ENCODE measurements at regions not wholly inside any gene's neighbourhood (a gene's known extent, or its start where the extent isn't known, plus 50 kb on each side); places are given as distances from the start of the nearest gene placed in this dataset.
"Not testable (repeated sequence)": the region's sequence is repeated elsewhere in the genome, so short reads cannot be mapped to it uniquely, and the experiment has no call there.

DNA sequence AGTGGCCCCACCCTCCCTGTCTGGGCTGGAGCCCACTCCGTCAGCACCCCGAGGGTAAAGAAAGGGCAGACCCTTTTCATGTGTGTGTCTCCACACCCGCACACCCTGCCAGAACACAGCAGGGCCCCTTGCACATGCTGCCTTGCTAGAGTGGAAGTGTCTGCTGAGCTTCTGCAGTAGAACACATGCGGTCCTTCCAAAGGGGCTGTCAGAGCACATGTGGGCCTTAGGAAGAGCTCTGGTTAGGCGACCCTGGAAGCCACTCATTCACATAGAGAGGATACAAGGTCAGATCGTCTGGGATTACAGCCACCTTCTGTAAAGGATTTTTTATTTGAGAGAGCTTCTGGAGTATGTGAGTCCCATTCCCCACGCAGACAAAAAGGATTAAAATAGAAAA, 613.2 kb upstream of the RAB6C start:
- no peak for DNase-seq

DNA sequence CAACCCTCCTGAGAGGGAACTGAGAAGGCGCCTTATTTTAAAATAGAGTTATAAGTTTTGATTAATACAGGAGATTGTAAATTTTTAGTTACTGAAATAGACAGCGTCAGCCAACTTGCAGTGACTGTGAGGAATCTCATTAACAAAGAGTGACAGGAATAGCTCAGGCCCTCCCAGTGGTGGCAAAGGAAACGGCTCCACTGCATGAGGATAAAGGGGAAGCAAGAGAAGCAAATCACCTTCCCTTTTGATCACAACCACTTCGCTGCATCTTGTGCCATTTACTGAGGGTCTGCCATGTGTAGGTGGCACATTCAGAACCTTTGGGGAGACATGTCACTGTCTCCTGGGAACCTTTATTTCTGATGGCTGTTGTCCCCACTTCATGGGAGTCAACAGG, 612.4 kb upstream of the RAB6C start:
- no peak for DNase-seq

GRCh38 chr2:129369437-129369836, 610.0 kb upstream of the RAB6C start:
- DNase-seq = no peak

DNA sequence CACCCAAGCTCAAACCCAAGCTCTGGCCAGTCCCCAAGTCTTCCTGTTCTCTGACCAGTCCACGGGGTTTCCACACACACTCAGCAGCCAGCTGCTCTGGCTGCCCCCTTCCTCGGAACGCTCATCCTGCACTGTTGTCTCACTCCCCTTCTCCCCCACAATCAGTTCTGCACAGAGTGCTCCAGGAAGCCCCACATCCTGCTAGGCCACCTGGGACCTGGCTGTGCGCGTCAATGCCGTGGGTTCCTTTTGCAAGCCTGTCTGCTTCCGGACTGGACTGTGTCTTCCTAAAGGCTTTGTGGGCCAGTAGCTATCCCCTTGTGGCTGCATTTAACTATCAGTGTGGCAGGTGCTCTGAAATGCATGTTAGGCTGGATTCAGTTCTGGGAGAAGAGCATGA, 605.0 kb upstream of the RAB6C start:
- DNase-seq = no peak

GRCh38 chr2:129375632-129376425, 603.6 kb upstream of the RAB6C start:
- no peak for DNase-seq

DNA sequence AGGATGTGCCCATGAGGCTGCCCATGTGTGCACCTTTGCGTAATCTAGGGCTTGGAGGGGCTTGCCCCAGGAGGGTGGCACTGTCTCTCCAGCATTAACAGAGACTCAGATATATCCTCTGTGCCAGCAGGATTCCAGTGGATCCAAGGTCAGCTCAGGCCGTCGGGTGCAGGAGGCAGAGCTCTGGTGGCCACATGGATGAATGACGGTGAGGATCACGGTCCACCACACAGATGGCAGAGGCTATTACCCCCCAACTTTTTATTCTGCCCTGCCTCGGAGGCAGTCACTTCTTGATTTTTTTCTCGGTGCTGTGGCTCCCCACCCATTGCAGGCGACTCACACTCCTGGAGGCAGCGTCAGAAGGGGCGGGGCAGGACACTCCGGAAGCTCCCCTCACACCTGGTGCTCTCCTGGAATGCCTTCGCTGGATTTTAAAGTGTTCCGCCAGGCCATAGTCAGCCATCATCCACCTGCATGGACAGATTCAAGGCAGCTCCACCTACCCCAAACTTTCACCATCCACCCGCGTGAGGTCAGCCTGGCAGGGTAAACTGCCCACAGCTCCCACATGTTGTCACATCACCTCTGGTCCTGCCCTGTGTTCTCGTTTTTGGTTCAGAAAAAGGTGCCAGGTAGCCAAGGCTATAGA, 602.9 kb upstream of the RAB6C start:
- no peak for DNase-seq

DNA sequence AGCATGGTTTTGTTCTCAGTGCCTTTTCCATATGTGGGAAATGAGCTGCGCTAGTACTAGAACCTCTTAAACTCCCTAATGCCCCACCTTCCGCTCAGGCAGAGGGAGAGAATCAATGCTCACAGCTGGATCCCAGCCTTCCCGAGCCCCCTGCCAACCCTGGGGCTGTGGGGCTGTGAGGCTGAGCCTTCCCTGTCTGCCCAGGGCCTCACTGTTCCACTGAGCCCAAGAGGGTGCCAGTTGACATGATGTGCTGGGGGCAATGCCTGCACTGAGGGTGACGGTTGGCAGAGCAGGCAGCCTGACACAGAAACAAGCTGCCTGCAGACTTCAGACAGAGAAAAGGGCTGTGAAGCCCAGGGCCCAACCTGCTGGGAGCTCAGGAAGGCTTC, 602.4 kb upstream of the RAB6C start:
- no peak for DNase-seq

DNA sequence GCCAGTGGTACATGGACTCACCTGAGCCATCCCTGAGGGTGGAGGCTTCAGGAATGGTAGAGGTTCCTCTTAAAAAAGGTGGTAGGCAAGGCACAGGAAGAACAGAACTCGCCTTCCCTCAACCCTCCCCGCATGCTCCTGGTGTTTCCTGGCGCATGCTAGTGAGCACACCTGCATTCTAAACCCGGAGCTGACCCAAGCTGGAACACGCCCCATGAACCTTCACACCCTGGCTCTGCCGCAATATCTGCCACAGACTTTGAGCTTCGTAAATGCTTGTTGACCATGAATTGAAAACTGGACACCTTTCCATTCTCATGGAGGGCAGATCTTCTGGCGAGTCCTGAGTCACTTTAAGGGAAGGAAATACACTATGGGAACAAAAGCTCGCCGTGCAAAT, 601.3 kb upstream of the RAB6C start:
- DNase-seq = no peak

GRCh38 chr2:129379411-129379810, 600.1 kb upstream of the RAB6C start:
- DNase-seq = no peak

DNA sequence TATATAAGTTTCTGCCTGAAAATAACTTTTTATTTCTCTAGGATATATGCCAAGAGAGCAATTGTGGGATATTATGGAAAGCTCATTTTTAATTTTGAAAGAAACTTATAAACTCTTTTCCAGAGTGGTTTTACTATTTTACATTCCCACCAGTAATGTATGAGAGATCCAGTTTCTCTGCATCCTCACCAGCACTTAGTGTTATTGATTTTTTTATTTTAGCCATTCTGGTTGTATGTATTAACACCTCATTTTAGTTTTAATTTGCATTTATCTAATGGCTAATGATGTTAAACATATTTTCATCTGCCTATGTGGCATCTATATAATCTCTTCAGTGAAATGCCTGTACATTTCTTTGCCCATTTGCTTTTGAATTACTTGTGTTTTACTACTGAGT, 597.7 kb upstream of the RAB6C start:
- no peak for DNase-seq

GRCh38 chr2:129388870-129389269, 590.6 kb upstream of the RAB6C start:
- no peak for DNase-seq

GRCh38 chr2:129393816-129394215, 585.6 kb upstream of the RAB6C start:
- no peak for DNase-seq

DNA sequence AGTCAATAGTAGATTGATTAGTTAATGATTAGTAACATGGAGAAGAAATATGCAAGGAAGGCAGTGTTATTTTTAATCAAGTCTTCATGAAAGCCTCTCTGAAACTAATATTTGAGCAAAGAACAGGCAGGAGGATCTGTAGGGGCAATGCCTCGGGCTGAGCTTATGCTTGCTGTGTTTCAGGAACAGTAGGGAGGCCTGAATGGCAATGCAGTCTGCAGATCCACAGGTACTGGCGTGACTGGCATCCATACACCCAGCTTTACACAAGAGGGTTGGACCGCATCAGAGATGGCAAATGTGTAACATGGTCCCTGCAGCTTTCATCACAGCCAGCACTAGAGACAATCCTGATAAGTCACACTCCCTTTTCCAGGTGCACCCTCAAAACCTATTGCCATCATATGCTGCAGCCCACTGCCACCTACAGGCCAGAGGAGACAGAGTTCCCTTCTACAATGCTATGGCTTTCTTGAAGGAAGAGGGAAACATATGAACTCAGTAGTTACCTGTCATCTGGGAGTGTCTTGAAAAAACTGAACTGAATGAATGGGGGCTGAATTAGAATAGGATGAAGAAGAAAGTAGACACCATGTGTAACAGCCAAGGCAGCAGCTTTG, 582.4 kb upstream of the RAB6C start:
- DNase-seq = peak; percentile 45

DNA sequence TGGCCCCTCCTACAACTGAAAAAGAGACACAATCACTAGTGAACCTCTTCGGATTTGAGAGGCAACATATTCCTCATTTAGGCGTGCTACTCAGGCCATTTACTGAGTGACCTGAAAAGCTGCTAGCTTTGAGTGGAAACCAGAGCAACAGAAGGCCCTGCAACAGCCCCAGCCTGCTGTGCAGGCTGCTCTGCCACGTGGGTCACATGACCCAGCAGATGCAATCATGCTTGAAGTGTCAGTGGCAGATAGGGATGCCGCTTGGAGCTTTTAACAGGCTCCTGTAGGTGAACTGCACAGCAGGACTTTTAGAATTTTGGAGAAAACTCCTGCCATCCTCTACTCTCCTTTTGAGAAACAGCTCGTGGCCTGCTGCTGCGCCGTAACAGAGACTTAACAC, 578.6 kb upstream of the RAB6C start:
- no peak for DNase-seq

GRCh38 chr2:129402076-129402475, 577.4 kb upstream of the RAB6C start:
- DNase-seq = no peak

GRCh38 chr2:129404000-129404685, 575.3 kb upstream of the RAB6C start:
- DNase-seq = no peak

- no peak for DNase-seq
These were observed 570.9 kb upstream of the RAB6C start for GRCh38 chr2:129408570-129408969.

GRCh38 chr2:129417041-129417440, 562.4 kb upstream of the RAB6C start:
- DNase-seq = not testable (repeated sequence)

- DNase-seq = no peak
These were observed 557.4 kb upstream of the RAB6C start for GRCh38 chr2:129422028-129422427.

GRCh38 chr2:129428086-129428660, 551.3 kb upstream of the RAB6C start:
- DNase-seq = no peak

GRCh38 chr2:129430911-129431310, 548.6 kb upstream of the RAB6C start:
- DNase-seq = no peak

- no peak for DNase-seq
These were observed 547.6 kb upstream of the RAB6C start for GRCh38 chr2:129431881-129432280.

- DNase-seq = no peak
These were observed 542.7 kb upstream of the RAB6C start for GRCh38 chr2:129436809-129437208.
